GM06990 (cell line): ENCODE measurements at regions not wholly inside any gene's neighbourhood (a gene's known extent, or its start where the extent isn't known, plus 50 kb on each side); places are given as distances from the start of the nearest gene placed in this dataset.

ENCODE experiments used
- DNase-seq: peaks from one replicate; pipeline ENCODE4 v3.0.0-alpha.2; 2011; ENCODE audit not compliant: insufficient read length; ENCODE audit errors: extremely low read depth
- H3K27me3 ChIP-seq: replicated peaks from 2 replicates; pipeline ENCODE4 v1.6.0; 2011; ENCODE audit warnings: low read length; ENCODE audit not compliant: control insufficient read depth, insufficient read depth
- H3K36me3 ChIP-seq: 2 replicates; pipeline ENCODE4 v1.5.1; 2011; ENCODE audit warnings: low read length; ENCODE audit not compliant: control insufficient read depth, insufficient read depth
- H3K4me3 ChIP-seq: replicated peaks from 2 replicates; pipeline ENCODE4 v1.5.1; 2011; ENCODE audit warnings: low read depth, mild to moderate bottlenecking, control low read depth, low read length
- CTCF ChIP-seq: IDR thresholded peaks from 2 replicates; pipeline ENCODE4 v1.5.1; 2011; ENCODE audit warnings: low read length, control low read depth, mild to moderate bottlenecking, inconsistent platforms; ENCODE audit not compliant: insufficient read depth, poor library complexity, severe bottlenecking

GRCh38 chr5:61735995-61736394 lies 403.9 kb downstream of the ZSWIM6 start:
- Histone ChIP-seq H3K27me3 (no peaks in the 10 kb centered on the region), H3K4me3 (no peak overlapping the region), H3K36me3 (no peaks in the 10 kb centered on the region)
- no peak for DNase-seq
- TF ChIP-seq CTCF, result no peak

GRCh38 chr5:61737301-61737963 lies 405.4 kb downstream of the ZSWIM6 start:
- H3K36me3 ChIP-seq, result no peaks in the 10 kb centered on the region
- no peak for DNase-seq
- H3K4me3 ChIP-seq, result no peak overlapping the region
- H3K27me3 ChIP-seq, result no peaks in the 10 kb centered on the region
- no peak for TF ChIP-seq CTCF

- Histone ChIP-seq H3K27me3 (no peaks in the 10 kb centered on the region), H3K36me3 (no peaks in the 10 kb centered on the region), H3K4me3 (no peak overlapping the region)
- no peak for DNase-seq
- no peak for TF ChIP-seq CTCF
Observed at GRCh38 chr5:61737964-61738340, 405.9 kb downstream of the ZSWIM6 start.

- TF ChIP-seq CTCF, result no peak
- Histone ChIP-seq H3K27me3 (no peaks in the 10 kb centered on the region), H3K4me3 (no peak overlapping the region), H3K36me3 (no peaks in the 10 kb centered on the region)
- no peak for DNase-seq
Observed at GRCh38 chr5:61738446-61738845, 406.4 kb downstream of the ZSWIM6 start.

- DNase-seq, result no peak
- no peaks in the 10 kb centered on the region for H3K27me3 ChIP-seq
- H3K4me3 ChIP-seq, result no peak overlapping the region
- TF ChIP-seq CTCF, result no peak
- H3K36me3 ChIP-seq, result no peaks in the 10 kb centered on the region
Observed at GRCh38 chr5:61744690-61745619, 412.9 kb downstream of the ZSWIM6 start.
